Activated naive CD4-positive, alpha-beta T cell (primary cell): ENCODE measurements at regions not wholly inside any gene's neighbourhood (a gene's known extent, or its start where the extent isn't known, plus 50 kb on each side); places are given as distances from the start of the nearest gene placed in this dataset.
"Not testable (repeated sequence)": the region's sequence is repeated elsewhere in the genome, so short reads cannot be mapped to it uniquely, and the experiment has no call there.

Experiments used
- DNase-seq, 4 experiments: peaks; one replicate each; lab custom pipeline; 2025; lab: John Stamatoyannopoulos, UW

DNA sequence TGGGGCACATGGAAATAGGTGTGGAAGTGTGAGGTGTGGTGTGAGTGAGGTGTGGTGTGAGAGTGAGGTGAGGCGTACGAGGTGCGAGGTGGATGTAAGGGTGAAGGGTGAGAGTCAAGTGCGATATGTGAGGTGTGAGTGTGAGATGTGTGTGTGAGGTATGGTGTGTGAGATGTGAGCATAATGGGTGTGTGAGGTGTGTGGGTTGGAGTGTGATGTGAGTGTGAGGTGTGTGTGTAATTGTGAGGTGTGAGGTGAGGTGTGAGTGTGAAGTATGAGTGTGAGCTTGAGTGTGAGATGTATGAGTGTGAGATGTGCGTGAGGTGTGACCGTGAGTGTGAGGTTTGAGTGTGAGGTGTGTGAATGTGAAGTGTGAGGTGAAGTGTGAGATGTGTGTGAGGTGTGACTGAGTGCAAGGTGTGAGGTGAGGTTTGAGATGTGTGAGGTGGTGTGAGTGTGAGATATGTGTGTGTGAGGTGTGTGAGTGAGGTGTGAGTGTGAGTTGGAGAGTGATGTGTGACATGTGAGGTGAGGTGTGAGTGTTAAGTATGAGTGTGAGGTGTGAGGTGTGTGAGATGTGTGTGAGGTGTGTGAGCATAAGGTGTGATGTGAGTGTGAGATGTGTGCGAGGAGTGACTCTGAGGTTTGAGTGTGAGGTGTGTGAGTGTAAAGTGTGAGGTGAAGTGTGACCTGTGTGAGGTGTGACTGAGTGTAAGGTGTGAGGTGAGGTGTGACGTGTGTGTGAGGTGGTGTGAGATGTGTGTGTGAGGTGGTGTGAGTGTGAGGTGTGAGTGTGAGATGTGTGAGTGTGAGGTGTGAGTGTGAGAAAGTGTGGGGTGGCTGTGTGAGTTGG, 354.0 kb downstream of the FOXL1 start:
- no peak for DNase-seq

DNA sequence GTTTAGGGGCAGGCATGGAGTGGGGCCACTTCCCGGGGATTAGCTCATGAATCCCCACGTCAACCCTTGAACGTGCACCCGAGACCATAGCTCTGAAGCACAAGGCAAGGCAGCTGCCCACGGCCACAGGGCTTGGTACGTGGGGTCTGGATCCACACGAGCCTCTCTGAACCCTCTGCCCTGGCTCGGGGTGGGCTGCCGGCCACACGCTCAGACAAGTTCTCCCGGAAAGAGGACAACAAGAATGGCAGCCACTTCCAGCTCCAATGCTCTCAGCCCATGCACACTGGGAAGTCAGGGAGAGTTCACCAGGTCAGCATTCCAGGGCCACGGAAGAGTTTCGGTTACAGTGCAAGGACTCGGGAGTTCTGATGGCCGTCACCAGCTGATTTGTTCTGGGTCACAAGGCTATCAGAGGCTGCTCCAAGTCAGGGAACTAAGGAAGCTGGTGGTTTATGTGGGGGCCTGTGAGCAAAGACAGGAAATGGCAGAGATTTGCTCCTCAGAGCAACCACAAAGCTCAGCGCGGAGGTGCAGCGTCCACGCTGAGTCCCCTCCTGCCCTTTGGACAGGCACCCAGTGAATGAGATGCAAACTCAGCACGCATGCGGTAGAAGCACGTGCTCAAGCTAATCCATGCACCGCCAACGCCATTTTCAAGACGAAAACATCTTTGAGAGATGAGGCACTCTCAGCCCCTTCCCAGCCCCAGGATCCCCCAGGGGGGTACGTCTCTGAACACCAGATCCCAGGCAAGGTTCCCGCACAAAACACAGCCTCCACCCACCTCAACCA, 356.4 kb downstream of the FOXL1 start:
- DNase-seq = no peak

DNA sequence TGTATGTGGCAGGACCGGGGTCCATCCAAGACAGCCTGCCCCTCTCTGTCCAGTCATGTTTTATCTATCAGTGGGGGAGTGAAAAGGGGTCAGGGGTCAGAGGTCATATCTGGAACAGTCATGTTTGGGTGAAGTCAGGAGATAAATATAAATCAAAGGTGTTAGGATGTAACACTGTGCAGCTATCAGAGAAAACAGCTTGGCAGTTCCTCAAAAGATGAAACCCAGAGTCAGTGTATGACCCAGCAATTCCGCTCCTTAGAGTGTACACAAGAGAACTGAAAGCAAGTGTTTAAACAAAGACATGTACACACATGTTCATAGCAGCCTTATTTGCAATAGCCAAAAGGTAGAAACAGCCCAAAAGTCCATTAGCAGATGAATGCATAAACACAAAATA, 361.3 kb downstream of the FOXL1 start:
- DNase-seq = no peak

DNA sequence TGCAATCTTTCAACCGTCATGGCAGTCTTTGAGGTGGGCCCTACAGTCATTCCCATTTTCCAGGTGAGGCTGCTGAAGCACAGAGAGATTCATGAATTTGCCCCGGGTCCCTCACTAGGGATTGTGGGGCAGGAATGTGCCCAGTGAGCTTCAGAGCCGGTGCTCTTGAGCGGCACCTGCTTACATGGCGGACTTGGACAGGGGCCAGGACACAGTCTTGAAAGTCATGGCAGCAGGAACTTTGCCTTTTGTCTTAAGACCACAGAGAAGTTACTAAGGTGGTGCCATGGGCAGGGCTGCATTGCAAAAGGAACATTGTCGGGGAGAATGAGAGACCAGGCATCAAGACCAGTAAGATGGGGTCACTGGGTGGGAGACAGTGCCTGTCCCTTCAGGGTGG, 363.4 kb downstream of the FOXL1 start:
- no peak for DNase-seq

DNA sequence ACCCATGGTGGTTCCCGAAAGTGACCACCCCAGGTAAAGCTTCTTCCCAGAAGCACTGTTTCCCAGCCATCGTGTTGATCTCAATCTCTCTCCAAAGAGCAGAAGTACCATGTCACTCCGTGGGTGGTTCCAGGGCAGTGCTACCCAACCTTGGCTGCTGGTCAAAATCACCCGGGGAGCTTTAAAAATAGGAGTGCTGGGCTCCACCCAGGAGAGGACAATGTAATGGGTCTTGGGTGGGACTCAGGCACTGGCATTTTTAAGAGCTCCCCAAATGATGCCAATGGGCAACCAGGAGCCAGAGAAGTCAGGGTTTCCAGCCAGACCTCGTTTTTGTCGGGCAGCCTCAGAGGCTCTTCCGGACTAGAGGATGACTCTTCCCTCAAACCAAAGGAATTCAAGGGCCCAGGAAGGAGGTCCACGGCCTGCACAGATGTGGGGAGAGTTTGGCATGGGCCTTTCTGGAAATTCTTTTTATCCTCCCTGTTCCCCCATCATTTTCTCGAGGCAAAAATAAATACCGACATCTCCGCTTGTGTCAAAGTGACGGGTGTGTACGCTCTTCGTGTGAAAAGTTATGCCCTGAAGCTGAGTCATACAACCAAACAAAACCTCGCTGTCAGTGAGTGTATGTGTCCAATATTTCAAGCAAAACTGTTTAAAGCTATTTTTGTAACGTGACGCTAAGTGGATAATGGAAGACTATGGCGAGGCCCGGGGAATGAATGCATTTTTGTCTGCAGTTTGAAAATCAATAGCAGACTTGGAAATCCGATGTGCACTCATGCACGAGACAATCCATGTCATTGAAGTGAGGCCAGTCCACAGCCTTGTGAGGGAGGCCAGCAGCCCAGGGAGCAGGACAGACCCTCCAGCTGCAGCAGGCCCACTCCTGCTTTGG, 364.1 kb downstream of the FOXL1 start:
- no peak for DNase-seq

GRCh38 chr16:86945166-86945900, 367.0 kb downstream of the FOXL1 start:
- no peak for DNase-seq

DNA sequence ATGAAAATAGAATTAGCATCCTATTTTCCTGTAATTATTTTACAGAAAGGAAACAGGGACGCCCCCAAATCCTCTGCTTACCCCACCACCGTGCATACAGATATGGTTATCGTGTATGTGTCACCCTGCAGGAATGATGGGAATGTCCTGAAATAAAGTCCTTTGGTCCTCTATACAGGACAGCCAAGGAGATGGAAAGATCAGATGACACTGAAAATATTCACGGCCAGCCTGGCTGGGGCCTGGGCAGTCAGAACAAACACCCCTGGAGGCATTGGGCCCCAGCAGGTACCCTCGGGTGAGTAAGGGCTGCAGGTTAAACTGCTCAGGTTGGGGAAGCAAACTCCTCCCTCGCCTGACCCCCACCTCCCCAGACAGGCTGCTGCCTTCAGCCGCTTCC, 368.0 kb downstream of the FOXL1 start:
- DNase-seq = no peak

DNA sequence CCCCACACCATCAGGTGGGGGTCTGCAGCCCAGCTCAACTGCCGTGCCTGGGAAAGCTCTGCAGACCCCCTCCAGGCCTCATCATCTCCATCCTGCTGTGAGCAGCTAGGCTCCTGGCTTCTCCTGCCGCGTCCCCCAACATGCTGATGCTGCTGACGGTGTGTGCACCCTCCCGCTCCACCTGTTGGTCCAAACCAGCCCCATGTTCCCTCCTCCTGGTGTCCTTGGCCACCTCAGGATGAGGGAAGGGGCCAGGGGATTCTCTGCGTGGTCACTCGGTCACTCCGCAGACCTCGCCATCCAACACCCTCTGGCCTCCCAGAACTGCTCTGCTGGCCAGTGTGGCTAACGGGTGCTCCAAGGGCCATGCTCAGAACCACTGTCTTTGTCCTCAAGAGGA, 368.6 kb downstream of the FOXL1 start:
- DNase-seq = no peak

- no peak for DNase-seq
Measured at GRCh38 chr16:86948046-86948445, 369.1 kb downstream of the C16orf95 start.

GRCh38 chr16:86949116-86949515, 368.1 kb downstream of the C16orf95 start:
- no peak for DNase-seq

GRCh38 chr16:86949630-86950029, 367.6 kb downstream of the C16orf95 start:
- DNase-seq = no peak

- DNase-seq = no peak
Measured at GRCh38 chr16:86951041-86951822, 366.0 kb downstream of the C16orf95 start.

GRCh38 chr16:86951831-86952598, 365.2 kb downstream of the C16orf95 start:
- no peak for DNase-seq

DNA sequence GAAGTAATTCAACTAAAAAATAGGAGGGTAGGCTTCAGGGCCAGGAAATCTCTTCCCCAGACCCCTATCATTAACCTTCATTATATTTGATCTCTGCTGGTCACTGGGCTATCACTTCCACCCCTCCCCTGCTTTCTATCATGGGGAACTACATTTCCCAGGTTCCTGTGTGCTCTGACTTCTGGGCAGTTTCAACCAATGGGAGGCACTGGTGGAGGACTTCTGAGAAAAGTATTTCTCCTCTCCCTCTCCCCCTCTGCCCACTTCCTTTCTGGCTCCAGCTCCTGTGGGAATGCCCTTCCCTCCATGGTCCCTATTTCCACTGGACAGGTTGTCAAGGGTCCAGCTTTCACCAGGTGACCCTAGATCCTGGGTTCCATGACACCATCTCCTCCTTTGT, 364.4 kb downstream of the C16orf95 start:
- DNase-seq = no peak

DNA sequence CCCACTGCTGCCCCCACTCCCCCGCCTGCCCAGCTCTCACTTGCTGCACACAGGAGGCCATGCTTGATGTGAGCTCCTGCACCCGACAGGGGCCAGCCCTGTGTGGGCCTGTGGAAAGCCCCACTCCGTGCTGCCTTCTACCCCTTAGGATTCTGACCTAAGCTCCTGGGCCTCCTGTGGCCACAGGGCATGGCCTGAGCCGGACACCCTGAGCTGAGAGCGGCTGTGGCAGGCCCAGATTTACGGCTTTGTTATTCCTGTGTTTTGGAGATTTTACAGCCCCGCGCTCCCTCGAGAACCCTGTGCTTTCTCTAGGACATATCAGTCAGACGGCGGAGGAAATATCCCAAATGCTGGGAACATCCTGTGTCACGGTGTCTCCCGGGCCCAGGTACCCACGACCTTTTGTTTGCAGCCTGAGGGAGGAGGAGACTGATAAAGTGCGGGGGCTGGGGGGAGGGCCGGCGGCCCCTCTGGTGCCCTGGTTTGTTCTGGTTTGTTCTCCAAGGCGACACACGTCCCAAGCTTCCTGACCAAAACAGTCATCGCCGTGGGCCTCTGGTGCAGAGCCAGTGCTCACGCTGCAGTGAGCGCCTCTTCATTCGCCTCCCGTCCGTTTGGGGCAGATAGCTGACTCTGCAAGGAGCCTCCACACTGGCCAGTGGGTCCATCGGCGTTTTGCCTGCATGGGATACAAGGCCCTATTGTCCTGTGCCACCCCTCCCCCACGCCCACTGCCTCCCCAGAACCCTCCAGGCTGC, 363.4 kb downstream of the C16orf95 start:
- no peak for DNase-seq

- no peak for DNase-seq
Measured at GRCh38 chr16:86955136-86955855, 361.9 kb downstream of the C16orf95 start.

DNA sequence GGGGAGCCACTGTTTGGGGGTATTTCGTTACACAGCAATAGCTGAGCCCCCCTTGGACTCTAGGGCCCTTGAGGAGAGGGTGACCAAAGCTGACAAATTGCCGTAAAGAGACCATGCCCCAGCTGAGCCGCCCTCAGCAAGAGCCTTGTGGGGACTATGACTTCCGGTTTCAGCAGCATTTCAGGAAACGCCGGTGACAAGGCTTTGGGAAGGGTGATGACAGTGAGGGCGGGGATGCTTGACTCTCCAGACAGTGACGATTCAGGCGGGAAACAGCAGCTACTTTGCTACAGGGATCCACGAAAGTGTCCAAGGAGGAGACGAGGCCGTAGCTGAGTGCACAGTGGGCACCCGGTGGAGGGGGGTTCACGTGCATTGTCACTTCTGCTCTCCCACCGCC, 360.8 kb downstream of the C16orf95 start:
- no peak for DNase-seq

DNA sequence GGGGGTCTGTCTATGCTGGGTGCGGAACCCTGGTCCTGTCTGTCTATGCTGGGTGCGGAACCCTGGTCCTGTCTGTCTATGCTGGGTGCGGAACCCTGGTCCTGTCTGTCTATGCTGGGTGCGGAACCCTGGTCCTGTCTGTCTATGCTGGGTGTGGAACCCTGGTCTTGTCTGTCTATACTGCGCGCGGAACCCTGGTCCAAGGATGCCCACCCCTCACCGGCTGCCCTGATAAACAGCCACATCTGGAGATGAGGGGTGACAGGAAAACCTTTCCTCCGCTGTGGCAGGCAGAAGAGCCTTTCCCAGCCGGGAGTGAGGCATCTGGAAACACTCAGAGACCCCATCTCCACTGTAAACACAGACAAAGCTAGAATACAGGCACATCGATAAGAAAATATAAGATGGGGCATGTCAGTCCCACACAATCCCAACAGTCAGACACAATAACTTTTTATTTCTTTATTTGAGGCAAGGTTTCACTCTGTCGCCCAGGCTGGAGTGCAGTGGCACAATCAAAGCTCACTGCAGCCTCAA, 359.5 kb downstream of the C16orf95 start:
- DNase-seq = not testable (repeated sequence)
